ENCODE measurements at regions not wholly inside any gene's neighbourhood (a gene's known extent, or its start where the extent isn't known, plus 50 kb on each side); places are given as distances from the start of the nearest gene placed in this dataset.

DNA sequence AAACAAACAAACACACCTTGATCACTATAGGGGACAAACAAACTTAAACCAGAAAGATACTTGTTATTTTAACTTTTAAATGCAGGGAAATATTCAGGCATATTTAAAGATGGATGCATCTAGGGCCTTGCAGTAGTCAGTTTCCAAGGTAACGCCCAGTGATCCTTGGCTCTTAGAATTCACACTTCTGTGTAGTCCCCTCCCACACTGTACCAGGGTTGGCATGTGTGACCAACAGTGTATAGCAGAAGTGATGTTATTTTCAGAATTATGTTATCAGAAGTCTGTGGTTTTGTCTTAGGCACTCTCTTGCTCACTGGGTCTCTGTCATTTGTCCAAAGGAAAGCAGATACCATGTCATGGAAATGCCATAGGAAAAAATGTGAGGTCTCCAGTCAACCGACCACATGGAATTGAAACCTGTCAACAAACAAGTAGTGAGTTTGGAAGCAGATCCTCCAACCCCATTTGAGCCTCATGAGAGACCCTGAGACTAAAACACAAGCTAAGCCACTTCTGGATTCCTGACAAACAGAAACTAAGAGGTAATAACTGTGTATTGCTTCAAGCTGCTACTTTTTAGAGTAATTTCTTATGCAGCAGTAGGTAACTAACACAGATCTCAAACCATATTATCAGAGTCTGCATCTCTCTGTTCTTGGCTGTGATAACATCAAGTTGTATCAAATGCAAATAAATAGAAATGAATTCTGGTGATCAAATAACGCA, 670.3 kb downstream of the KCTD8 start:
- no peak for DNase-seq (ENCODE audit: low read depth)

DNA sequence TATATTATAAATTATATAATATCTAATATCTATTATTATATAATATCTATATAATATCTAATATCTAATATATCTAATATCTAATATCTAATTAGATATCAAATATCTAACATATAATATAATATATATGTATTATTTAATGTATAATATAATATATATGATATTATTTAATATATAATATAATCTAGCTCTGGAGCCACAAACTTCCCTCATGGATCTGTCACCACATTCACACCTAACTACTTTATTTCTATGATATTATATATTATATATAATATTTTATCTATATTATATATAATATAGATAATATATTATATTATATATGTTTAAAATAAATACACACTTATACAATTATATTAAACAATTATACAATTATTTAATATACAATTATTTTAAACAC, 667.5 kb downstream of the KCTD8 start:
- no peak for DNase-seq (ENCODE audit: low read depth)

DNA sequence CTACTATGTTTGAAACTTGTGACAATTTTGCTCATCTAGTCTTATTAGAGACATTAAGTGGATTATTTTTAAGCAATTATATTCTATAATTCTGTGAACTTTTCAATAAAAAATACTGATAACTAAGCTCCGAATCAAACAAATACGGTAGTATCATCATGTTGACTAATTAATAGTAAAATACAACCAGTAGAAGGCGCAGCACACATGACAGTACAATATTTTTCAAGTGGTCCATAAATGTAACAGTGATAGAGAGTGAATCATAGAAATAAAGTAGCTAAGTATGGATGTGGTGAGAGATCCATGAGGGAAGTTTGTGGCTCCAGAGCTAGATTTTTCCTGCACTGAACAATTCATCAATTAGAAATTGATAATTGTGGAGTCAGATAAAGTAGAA, 666.2 kb downstream of the KCTD8 start:
- no peak for DNase-seq (ENCODE audit: low read depth)

DNA sequence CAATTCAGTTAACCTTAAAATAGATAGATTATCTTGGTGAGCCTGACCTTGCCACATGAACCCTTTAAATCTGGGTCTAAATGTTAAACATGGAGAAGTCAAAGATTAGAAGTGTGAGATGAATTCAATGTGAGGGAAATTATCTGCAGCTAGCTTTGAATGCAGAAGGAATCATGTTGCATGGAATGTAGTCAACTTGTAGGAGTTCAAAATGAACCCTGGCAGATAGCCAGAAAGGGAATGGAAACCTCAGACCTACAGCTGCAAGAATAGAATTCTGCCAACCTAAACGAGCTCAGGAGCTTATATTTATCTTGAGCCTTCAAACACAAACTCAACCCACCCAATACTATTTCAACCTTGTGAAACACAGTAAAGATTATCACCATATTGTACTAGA, 632.5 kb downstream of the KCTD8 start:
- no peak for DNase-seq (ENCODE audit: low read depth)

DNA sequence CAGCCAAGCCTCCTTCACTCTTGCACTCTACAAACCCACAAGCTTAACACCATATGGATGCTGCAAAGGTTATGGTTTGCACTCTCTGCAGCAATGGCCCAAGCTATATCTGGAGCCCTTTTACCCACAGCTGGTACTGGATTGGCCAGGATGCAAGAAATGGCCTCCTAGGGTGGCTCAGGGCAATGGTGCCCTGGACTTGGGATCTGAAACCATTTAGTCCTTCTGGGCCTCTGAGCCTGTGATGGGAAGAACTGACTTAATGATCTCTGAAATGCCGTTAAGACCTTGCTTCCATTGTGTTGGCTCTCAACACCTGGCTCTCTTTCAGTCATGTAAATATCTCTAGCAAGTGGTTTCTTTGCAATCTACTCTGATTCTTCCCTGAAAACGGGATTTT, 626.0 kb downstream of the KCTD8 start:
- DNase-seq (ENCODE audit: low read depth) = no peak

DNA sequence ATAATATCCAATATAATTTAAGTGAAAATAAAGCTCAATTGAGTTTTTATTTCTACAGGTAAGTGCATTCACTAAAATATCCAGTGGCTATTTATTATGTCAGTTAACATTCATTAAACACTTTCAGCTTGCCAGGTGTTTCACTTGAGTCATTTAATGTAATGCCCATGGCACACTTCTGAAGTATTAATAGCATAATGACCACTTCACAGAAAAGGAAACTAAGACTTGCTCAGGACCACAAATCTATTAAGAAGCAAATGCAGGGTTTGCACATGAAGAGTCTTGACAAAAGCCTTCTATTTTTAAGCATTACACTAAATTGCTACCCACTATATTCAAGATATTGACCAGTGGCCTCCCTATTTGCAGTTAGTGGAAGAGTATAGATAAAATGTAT, 612.7 kb downstream of the KCTD8 start:
- DNase-seq (ENCODE audit: low read depth) = no peak

DNA sequence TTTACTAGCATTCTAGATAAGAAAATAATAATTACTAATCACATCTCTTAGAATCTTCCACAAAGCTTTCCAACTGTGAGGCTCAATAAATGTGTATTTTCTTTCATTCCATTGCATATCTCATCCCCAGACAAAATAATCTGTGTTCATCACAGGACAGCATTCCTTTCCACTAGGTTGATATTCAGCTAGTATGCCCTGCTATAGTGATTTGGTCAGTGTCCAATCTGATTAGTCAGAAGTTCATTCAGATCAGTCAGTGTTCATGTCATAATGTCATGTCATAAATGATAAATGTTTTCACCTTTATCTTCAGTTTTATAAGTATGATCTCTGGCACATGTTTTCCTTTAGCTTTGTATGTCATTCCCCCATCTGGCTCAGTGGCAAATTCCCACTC, 611.4 kb downstream of the KCTD8 start:
- no peak for DNase-seq (ENCODE audit: low read depth)

DNA sequence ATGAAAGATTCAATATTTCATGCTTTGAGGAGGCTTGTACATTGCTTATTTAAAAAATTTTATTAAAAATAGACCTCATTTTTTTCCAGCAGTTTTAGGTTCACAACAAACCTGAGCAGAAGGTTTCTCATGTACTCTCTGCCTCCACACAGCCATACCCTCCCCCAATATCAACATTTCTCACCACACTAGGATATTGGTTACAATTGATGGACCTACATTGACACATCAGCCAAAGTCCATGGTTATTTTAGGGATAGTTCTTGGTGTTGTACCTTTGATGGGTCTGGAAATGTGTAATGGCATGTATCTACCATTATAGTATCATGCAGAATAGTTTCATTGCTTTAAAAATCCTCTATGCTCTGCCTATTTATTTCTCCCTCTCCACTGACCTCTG, 611.0 kb downstream of the KCTD8 start:
- DNase-seq (ENCODE audit: low read depth) = no peak

DNA sequence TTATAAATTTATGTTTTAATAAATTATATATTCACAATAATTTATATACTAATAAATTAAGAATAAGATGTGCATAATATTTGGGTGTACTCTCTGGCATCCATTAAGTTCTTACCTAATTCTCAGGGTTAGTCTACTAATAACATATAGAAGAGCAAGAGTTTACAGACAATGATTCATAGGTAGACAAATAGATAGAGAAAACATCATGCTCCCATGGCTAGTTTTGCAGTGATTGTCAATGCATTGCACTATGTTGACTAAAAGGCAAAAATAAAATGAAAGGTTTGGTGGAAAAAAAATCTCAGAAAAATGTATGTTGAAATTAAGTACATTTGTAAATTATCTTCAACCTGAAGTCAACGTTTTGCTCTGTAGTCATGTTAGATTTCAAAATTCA, 606.0 kb downstream of the KCTD8 start:
- DNase-seq (ENCODE audit: low read depth) = no peak

DNA sequence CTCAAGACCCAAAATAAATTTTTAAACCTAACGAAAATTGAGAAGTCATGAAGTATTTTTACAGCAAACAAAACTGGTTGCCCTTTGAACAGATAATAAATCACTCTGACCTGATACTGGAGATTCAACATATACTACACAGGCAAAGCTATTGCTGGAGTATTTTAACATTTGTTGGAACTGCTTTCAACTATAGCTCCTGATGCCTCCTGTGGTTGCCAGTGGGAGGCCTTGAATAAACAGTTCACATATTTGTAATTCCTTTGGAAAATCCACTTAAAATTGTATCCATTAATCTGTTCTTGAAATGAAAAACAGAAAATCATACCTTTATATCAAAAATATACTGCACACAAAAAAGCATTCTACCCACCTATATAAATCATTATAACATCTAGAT, 605.1 kb downstream of the KCTD8 start:
- DNase-seq (ENCODE audit: low read depth) = no peak

DNA sequence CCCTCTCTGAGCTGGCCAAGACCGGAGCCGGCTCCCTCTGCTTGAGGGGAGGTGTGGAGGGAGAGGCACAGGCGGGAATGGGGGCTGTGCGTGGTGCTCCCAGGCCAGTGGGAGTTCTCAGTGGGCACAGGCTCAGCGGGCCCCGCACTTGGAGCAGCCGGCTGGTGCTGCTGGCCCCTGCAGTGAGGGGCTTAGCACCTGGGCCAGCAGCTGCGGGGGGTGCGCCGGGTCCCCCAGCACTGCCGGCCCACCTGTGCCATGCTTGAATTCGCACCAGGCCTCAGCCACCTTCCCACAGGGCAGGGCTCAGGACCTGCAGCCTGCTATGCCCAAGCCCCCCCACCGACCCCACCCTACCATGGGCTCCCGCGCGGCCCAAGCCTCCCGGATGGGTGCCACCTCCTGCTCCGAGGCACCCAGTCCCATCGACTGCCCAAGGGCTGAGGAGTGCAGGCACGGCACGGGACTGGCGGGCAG, 602.5 kb downstream of the KCTD8 start:
- no peak for DNase-seq (ENCODE audit: low read depth)

DNA sequence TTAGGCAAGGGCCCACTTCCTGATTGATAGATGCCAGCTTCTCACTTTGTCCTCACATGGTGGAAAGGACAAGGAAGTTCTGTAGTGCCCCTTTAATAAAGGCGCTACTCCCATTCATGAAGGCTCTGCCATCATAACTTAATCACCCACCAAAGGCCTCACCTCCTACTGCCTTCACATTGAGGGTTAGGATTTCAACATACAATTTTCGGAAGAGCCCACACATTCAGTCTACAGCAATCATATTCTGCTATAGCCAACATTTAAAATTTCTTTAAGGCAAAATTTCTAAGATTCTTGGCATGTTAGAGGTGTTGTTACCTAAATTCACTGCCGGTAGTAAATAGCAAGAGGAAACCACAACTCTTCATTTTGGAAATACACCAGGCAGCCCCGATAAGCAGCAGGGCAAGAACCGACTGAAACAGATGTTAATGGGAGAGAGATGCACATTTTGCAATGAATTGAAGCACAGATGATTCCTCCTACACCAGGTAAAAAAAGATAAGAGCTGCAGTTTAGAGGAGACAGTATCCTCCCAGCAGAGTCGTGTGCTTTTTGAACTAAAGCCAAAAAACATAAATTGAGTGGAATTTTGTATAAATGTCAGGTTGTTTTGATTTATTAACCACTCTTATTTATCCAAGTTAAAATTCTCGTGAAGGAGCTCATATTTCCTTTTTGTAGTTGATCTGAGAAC, 594.9 kb downstream of the KCTD8 start:
- no peak for DNase-seq (ENCODE audit: low read depth)

DNA sequence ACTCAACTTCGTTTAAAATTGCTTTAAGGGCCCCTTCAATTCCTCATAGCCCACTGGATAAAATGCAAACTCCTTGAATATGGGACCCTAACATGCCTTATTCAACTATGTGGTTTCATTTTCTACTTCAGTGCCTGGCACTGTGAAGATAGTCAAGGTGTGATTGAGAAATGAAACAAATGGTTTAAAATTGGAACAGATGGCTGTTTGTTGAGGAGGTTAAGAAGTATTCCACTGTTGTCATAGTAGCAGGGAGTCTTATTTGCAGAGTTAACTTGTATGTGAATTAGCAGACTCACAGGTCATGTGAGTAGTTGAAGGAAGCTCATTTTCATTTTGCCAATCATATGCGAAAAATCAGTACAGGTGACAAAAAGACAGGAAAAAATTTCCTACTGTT, 593.3 kb downstream of the KCTD8 start:
- DNase-seq (ENCODE audit: low read depth) = no peak

DNA sequence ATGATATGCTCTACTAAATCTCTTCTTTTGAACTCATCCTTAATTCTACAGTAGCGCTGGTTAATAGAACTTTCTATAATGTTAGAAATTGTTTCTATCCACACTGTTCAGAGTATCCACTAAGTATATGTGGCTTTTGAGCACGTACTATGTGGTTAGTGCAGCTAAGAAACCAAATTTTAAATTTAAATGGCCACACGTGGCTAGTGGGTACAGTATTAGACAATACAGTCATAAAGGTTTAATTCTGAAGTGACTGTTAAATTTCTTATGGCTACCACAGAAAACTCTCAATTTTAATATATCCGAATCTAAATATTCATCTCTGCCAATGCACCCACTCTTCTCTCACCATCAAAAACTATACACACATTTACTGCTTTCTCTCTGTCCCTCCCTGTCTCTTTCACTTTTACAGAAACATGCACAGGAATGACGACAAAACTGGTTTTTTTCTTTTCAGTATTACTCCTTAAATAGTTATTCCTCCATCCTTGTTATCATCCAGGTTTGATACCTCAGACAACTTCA, 583.9 kb downstream of the KCTD8 start:
- no peak for DNase-seq (ENCODE audit: low read depth)

DNA sequence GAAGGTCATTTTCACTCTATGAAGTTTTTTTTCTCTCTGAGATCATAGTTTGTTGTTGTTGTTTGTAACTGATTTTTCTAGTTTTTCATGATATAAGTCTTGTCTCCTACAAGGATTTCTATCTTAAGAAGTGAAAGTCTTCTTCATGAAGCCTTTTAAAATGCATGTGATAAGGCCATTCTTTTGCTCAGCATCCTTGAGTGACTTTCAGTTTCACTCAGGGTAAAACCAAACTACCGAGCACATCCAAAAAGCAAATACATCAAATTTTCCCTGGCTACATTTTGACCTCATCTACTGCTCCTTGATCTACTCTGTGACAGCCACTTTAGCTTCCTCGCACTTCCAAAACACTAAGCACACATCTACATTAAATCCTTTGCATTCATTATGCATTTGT, 580.7 kb downstream of the KCTD8 start:
- DNase-seq (ENCODE audit: low read depth) = no peak

DNA sequence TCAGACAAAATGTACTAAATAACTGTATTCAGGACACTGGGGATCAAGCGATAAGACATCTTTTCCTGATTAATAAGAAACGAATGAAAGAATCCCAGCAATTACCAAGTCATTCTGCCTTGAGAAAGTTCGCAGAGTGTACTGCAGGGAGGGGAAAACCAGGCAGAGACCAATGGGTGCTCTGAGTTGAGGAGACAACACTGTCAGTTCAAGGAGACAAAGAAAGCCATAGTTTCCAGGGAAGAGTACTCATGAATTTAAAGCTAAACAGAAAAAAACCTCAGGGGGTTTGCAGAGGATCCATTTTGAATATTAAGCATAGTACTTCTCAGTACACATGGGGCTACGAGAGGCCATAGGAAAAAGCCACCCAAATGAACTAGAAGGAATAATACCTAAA, 573.0 kb downstream of the KCTD8 start:
- DNase-seq (ENCODE audit: low read depth) = no peak

DNA sequence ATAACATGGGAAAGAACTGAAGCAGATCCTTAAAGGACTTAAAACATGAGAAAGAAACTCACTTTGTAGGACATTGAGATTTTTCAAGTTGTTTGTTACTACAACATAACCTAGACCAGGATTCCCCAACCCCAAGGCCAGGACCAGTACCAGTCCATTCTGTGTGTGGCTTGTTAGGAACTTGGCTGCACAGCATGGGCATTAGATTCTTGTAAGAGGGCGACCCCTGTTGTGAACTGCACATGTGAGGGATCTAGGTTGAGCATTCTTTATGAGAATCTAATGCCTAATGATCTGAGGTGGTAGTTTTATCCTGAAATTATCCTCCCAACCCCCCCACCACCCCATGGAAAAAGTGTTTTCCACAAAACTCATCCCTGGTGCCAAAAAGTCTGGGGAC, 566.1 kb downstream of the KCTD8 start:
- no peak for DNase-seq (ENCODE audit: low read depth)

DNA sequence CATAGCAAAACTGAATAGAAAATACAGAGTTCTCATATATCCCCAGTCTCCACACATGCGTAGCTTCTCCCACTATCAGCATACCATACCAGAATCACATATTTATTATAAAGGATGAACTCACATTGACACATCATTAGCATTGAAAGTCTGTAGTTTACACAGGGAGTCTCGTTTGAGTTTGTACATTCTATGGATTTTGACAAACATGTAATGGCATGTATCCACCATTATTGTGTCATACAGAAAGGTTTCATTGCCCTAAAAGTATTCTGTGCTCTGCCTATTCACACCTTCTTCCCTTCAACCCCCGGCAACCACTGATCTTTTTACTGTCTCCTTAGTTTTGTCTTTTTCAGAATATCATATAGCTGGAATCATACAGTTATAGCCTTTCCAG, 562.4 kb downstream of the KCTD8 start:
- DNase-seq (ENCODE audit: low read depth) = no peak

DNA sequence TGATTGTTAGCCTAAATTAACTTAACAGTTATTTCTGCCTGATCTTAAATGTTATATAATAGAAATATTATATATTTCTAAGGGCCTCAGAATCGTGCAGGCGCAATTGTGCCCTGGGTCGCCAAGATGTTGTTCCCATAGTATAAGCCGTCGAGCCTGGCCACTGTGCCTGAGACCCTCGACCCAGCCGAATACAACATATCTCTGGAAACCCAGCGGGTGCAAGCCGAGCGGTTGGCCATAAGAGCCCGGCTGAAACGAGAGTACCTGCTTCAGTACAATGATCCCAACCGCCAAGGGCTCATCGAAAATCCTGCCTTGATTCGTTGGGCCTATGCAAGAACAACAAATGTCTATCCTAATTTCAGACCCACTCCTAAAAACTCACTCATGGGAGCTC, 549.8 kb downstream of the KCTD8 start:
- DNase-seq (ENCODE audit: low read depth) = no peak

DNA sequence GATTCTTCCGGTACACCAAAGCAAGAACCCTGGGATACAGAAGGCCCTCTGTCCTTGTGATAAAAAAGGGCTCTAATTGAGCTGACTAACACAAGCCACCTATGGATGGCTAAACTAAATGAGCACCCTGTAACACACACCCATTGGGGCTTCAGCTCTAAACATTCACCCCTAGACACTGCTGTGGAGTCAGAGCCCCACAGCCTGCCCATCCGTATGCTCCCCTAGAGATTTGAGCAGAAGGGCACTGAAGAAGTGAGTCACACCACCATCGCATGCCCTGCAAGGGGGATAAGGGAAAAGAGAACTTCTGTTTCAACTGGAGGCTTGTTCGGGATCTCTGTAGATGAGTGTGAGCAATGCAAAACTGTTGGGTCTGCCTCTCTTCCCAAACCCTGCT, 545.2 kb downstream of the KCTD8 start:
- no peak for DNase-seq (ENCODE audit: low read depth)

DNA sequence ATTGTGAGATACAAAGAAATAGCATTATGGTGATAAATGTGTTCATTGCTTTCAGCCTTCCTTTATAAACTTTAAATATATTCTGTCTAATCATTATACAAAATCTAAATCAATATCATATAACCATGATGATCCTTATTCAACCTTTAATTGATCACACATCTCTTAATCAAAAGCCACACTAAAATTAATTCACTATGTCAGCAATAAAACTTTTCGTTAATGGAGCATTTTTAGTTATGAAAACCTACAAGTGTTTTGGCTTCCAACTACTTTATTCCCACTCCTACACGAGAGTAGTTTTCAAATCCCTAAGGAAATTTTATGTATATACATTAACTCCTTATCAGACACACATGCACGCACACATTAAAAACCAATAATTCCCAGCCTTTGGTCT, 530.2 kb downstream of the KCTD8 start:
- no peak for DNase-seq (ENCODE audit: low read depth)

DNA sequence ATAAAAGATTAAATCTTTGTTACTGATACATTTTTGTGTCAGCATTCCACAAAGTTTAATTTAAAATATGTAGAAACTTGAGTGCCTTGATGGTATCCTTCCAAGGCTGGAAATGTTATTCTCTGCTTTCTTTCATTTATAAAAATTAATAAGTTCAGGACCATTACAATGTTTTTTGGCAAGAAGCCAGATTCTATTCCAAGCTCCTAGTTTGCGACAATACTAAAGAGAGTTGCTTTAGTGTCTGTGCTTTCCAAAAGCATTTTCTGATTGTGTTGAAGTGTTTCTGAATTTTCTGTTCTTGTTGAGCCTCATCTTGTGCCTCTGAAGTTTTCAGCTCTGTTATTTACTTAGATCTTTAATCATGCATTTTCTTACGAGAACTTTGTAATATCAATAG, 516.2 kb downstream of the KCTD8 start:
- no peak for DNase-seq (ENCODE audit: low read depth)

DNA sequence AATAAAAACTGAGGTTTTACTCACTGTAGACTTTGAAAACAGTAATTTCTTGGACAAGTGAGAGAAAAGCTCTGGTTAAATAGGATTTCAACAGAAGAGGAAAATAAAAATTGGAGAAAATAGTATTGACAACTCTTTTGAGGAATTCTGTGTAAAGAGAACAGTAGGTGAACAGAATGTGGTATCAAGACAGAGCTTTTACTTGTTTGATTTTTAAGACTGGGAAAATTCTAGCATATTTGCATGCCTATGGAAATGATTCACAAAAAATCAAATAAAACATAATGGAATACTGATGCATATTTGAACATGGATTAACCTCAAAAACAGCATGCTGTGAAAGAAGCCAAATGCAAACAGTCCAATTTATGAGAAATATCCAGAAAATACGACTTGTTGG, 504.6 kb downstream of the KCTD8 start:
- DNase-seq (ENCODE audit: low read depth) = no peak

DNA sequence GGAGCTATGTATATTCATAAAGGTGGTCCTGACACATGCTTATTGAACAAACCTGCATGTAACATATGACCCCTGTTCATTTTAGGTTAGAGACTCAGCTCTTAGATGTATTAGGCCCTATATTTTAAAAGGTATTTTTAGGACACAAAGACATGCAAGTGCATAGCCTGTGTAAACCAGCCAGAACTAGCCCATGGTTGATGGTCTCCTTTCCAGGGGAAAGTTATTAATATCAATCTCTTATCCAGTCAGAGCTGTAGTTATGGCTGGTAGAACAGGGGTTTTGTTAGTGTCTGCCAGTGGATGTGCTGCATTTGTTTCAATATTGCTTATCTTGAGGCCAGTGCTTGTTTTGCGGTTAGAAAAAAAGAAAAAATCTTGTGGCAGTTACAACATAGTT, 488.6 kb downstream of the KCTD8 start:
- no peak for DNase-seq (ENCODE audit: low read depth)
